ENCODE measurements at regions not wholly inside any gene's neighbourhood (a gene's known extent, or its start where the extent isn't known, plus 50 kb on each side); places are given as distances from the start of the nearest gene placed in this dataset.

- TF ChIP-seq EZH2 (optimal IDR thresholded peaks at IDR 0.05; ENCODE audit: low read depth, low read length), result no peak
- TF ChIP-seq, protein P1, sequence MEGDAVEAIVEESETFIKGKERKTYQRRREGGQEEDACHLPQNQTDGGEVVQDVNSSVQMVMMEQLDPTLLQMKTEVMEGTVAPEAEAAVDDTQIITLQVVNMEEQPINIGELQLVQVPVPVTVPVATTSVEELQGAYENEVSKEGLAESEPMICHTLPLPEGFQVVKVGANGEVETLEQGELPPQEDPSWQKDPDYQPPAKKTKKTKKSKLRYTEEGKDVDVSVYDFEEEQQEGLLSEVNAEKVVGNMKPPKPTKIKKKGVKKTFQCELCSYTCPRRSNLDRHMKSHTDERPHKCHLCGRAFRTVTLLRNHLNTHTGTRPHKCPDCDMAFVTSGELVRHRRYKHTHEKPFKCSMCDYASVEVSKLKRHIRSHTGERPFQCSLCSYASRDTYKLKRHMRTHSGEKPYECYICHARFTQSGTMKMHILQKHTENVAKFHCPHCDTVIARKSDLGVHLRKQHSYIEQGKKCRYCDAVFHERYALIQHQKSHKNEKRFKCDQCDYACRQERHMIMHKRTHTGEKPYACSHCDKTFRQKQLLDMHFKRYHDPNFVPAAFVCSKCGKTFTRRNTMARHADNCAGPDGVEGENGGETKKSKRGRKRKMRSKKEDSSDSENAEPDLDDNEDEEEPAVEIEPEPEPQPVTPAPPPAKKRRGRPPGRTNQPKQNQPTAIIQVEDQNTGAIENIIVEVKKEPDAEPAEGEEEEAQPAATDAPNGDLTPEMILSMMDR (IDR thresholded peaks at IDR 0.05; ENCODE audit: low read length), result no peak
- TF ChIP-seq EZH2phosphoT487 (IDR thresholded peaks at IDR 0.05; ENCODE audit: low read length), result no peak
Observed at GRCh38 chr11:111097191-111097590, 148.3 kb upstream of the POU2AF2 start.

All from MM.1S (cell line).